ENCODE measurements at regions not wholly inside any gene's neighbourhood (a gene's known extent, or its start where the extent isn't known, plus 50 kb on each side); places are given as distances from the start of the nearest gene placed in this dataset.

- no peak for TF ChIP-seq ZNF843 (tag by site-specific recombination; IDR thresholded peaks at IDR 0.05)
- TF ChIP-seq ZNF518A (tag by site-specific recombination; conservative IDR thresholded peaks at IDR 0.05; ENCODE audit: low read depth) = 0 out of 2 replicates have a peak, but pooled peaks have one; percentile 13
- peak; percentile 67; the same call in 1 of the 2 replicates for TF ChIP-seq ZSCAN30 (tag by site-specific recombination; IDR thresholded peaks at IDR 0.05)
- peak; percentile 26; the same call in 1 of the 2 replicates for TF ChIP-seq KLF1 (tag by site-specific recombination; IDR thresholded peaks at IDR 0.05)
- peak; percentile 27; the same call in 1 of the 2 replicates for TF ChIP-seq SP3 (tag by site-specific recombination; IDR thresholded peaks at IDR 0.05)
Observed at GRCh38 chr1:64343105-64343822, 126.7 kb upstream of the CACHD1 start (continued).

GRCh38 chr1:64343823-64344190 lies 126.1 kb upstream of the CACHD1 start:
- Histone ChIP-seq H3K36me3 (ENCODE audit: control insufficient read depth in 2 of 2, insufficient read depth in 1 of 2, low read length in 2 of 2) (no peaks in the 10 kb centered on the region), H3K4me3 (ENCODE audit: low read depth, low read length) (no peak overlapping the region), H3K27ac (ENCODE audit: extremely low read depth, low read depth, low read length) (peak overlapping the region; percentile 52; the same call in 1 of the 2 replicates), H3K4me1 (ENCODE audit: control insufficient read depth, insufficient read depth, low read length) (peaks cover 15% of the 10 kb centered on the region), H3K9me3 (ENCODE audit: control insufficient read depth, insufficient read depth, low read depth, low read length) (no peaks in the 10 kb centered on the region)
- 0 out of 2 replicates have a peak, but pooled peaks have one; percentile 3 for TF ChIP-seq ZNF692 (tag by site-specific recombination; IDR thresholded peaks at IDR 0.05)
- TF ChIP-seq PRDM6 (tag by site-specific recombination; IDR thresholded peaks at IDR 0.05) = no peak
- peak; percentile 34; the same call in 1 of the 2 replicates for TF ChIP-seq PRDM10 (tag by site-specific recombination; IDR thresholded peaks at IDR 0.05)
- TF ChIP-seq ZNF501 (tag by site-specific recombination; IDR thresholded peaks at IDR 0.05) = 0 out of 2 replicates have a peak, but pooled peaks have one; percentile 13
- ChIA-PET CTCF (interaction anchor here (0.5 to 1.1 kb wide), 3 partner anchors 35 to 375 kb away, joined by 3 read pairs; no protein-coding TSS in a partner anchor), POLR2A (interaction anchor here (0.8 kb wide), 1 partner anchor 57 kb away, joined by 3 read pairs; no protein-coding TSS in a partner anchor)

All from HEK293 (cell line).